ENCODE measurements at regions not wholly inside any gene's neighbourhood (a gene's known extent, or its start where the extent isn't known, plus 50 kb on each side); places are given as distances from the start of the nearest gene placed in this dataset.

GRCh38 chr3:184632551-184633236 lies 71.1 kb downstream of the EPHB3 start:
- TF ChIP-seq ZBTB1 (CRISPR knock-in tag; IDR thresholded peaks at IDR 0.05; ENCODE audit: borderline replicate concordance, low read depth) (no peak), HMG20B (CRISPR knock-in tag; IDR thresholded peaks at IDR 0.05) (no peak), TEAD2 (tag; IDR thresholded peaks at IDR 0.05) (no peak), ZNF124 (CRISPR knock-in tag; IDR thresholded peaks at IDR 0.05) (no peak), ZNF24 (IDR thresholded peaks at IDR 0.05) (no peak), ZKSCAN1 (IDR thresholded peaks at IDR 0.05; ENCODE audit: low read depth, low read length) (no peak), ATF7 (IDR thresholded peaks at IDR 0.05) (no peak), MAFF (IDR thresholded peaks at IDR 0.05; ENCODE audit: low read length) (no peak)
